AG09309 (cell line): ENCODE measurements at regions not wholly inside any gene's neighbourhood (a gene's known extent, or its start where the extent isn't known, plus 50 kb on each side); places are given as distances from the start of the nearest gene placed in this dataset.

Experiments
- DNase-seq: peaks from one replicate; pipeline ENCODE4 v3.0.0-alpha.2; 2010; ENCODE audit warnings: low read depth
- H3K4me3 ChIP-seq: 2 replicates; pipeline ENCODE4 v1.5.1; 2011; ENCODE audit warnings: mild to moderate bottlenecking, low read depth, low read length, moderate library complexity; ENCODE audit not compliant: control insufficient read depth
- CTCF ChIP-seq: IDR thresholded peaks from 2 replicates; pipeline ENCODE4 v1.5.1; 2011; ENCODE audit warnings: mild to moderate bottlenecking, low read depth, low read length, inconsistent platforms; ENCODE audit not compliant: insufficient read depth, control insufficient read depth; ENCODE audit errors: missing control alignments

- no peak for DNase-seq
- no peak overlapping the region for H3K4me3 ChIP-seq
Measured at GRCh38 chr4:30903502-30904214, 183.5 kb downstream of the PCDH7 start.

GRCh38 chr4:30904215-30904555 lies 184.0 kb downstream of the PCDH7 start:
- TF ChIP-seq CTCF: no peak
- no peak for DNase-seq
- H3K4me3 ChIP-seq: no peak overlapping the region

More at GRCh38 chr4:30903502-30904214, 183.5 kb downstream of the PCDH7 start:
- no peak for TF ChIP-seq CTCF

- no peak overlapping the region for H3K4me3 ChIP-seq
- no peak for TF ChIP-seq CTCF
- no peak for DNase-seq
Measured at GRCh38 chr4:30904588-30904987, 184.4 kb downstream of the PCDH7 start.

GRCh38 chr4:30912098-30912714 lies 192.0 kb downstream of the PCDH7 start:
- DNase-seq: no peak
- H3K4me3 ChIP-seq: no peak overlapping the region
- no peak for TF ChIP-seq CTCF

GRCh38 chr4:30916337-30917274 lies 196.4 kb downstream of the PCDH7 start:
- DNase-seq: no peak
- TF ChIP-seq CTCF: no peak
- no peak overlapping the region for H3K4me3 ChIP-seq

- no peak for DNase-seq
- no peak for TF ChIP-seq CTCF
- H3K4me3 ChIP-seq: no peak overlapping the region
Measured at GRCh38 chr4:30917946-30918345, 197.8 kb downstream of the PCDH7 start.
